ENCODE measurements at regions not wholly inside any gene's neighbourhood (a gene's known extent, or its start where the extent isn't known, plus 50 kb on each side); places are given as distances from the start of the nearest gene placed in this dataset.
A peak's percentile ranks its signal among the peaks of the same experiment; 100 is the strongest.
"Not testable (repeated sequence)": the region's sequence is repeated elsewhere in the genome, so short reads cannot be mapped to it uniquely, and the experiment has no call there.

DNA sequence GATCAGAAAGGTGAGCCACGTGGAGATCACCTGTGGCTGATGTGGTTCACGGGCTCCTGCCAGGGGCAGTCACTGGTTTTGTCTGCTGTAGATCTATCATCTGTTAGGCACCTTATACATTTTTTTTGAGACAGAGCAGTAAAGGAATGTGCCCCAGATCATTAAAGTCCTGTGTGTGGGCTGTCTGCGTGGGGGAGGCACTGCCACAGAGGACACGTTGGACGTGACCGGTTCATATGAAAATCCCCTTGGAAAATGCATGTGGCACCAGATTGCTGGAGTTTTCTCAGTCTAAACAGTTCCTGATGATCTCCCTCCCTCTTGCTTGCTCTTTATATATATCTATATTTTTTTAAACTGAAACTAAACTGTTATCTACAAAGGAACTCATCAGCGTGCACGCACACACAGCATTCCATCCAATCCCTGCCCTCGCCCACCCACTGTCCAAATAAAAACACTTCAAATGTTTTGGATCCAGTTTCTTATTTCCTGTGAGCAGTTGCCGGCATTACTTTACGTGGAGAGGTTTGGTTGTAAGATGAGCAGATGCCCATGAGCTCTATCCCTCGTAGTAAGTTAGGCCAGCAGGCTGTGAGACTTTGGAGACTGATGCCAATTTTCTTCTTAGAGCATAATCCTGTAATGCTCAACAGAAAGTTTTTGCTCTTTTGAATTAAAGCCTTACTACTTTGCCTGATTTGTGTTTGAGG lies 161.6 kb upstream of the EXOC2 start:
- TF ChIP-seq YY1 (IDR thresholded peaks at IDR 0.05; ENCODE audit: low read depth) (no peak), RFX5 (IDR thresholded peaks at IDR 0.05; ENCODE audit: low read length) (no peak), ELF1 (IDR thresholded peaks at IDR 0.05) (no peak), POLR2AphosphoS5 (IDR thresholded peaks at IDR 0.05; ENCODE audit: low read depth, low read length) (no peak), NFIC (IDR thresholded peaks at IDR 0.05; ENCODE audit: borderline replicate concordance) (no peak), JUND (IDR thresholded peaks at IDR 0.05) (no peak), GATA2 (CRISPR knock-in tag; IDR thresholded peaks at IDR 0.05) (no peak), SIN3A (IDR thresholded peaks at IDR 0.05; ENCODE audit: borderline replicate concordance, low read depth, low read length) (no peak), NRF1 (IDR thresholded peaks at IDR 0.05; ENCODE audit: low read depth, low read length) (no peak), TAF1 (IDR thresholded peaks at IDR 0.05; ENCODE audit: borderline replicate concordance, low read depth, low read length) (no peak), MXI1 (IDR thresholded peaks at IDR 0.05; ENCODE audit: low read depth, low read length) (no peak)
- TF ChIP-seq, protein P1, sequence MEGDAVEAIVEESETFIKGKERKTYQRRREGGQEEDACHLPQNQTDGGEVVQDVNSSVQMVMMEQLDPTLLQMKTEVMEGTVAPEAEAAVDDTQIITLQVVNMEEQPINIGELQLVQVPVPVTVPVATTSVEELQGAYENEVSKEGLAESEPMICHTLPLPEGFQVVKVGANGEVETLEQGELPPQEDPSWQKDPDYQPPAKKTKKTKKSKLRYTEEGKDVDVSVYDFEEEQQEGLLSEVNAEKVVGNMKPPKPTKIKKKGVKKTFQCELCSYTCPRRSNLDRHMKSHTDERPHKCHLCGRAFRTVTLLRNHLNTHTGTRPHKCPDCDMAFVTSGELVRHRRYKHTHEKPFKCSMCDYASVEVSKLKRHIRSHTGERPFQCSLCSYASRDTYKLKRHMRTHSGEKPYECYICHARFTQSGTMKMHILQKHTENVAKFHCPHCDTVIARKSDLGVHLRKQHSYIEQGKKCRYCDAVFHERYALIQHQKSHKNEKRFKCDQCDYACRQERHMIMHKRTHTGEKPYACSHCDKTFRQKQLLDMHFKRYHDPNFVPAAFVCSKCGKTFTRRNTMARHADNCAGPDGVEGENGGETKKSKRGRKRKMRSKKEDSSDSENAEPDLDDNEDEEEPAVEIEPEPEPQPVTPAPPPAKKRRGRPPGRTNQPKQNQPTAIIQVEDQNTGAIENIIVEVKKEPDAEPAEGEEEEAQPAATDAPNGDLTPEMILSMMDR (IDR thresholded peaks at IDR 0.05): no peak
- TF ChIP-seq, protein P2, sequence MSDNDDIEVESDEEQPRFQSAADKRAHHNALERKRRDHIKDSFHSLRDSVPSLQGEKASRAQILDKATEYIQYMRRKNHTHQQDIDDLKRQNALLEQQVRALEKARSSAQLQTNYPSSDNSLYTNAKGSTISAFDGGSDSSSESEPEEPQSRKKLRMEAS (IDR thresholded peaks at IDR 0.05; ENCODE audit: low read depth): no peak
- no peaks in the 10 kb centered on the region for H3K4me1 ChIP-seq (ENCODE audit: control insufficient read depth in 1 of 2, insufficient read depth in 2 of 2, low read depth in 1 of 2, low read length in 1 of 2)
- no peaks in the 10 kb centered on the region for H3F3A ChIP-seq (replicated peaks; ENCODE audit: insufficient read depth)
- peak overlapping the region; percentile 29; the same call in 1 of the 2 replicates for H3K4me2 ChIP-seq
- no peaks in the 10 kb centered on the region for H3K9me3 ChIP-seq
- H3K27me3 ChIP-seq (ENCODE audit: insufficient read depth): peaks cover 18% of the 10 kb centered on the region; the same call in 1 of the 2 replicates
- DNase-seq: no peak
- H3K36me3 ChIP-seq (replicated peaks in 1 of 2; ENCODE audit: control insufficient read depth in 1 of 2, insufficient read depth in 2 of 2, low read length in 1 of 2): no peaks in the 10 kb centered on the region
- CTCF ChIA-PET: no interaction called here
- H3K4me3 ChIP-seq (ENCODE audit: low read depth in 2 of 2, low read length in 1 of 2): no peak overlapping the region
- no peak overlapping the region for H3K27ac ChIP-seq (ENCODE audit: low read depth in 2 of 2, low read length in 1 of 2)
- no peak overlapping the region for H3K9ac ChIP-seq
- H4K20me1 ChIP-seq (ENCODE audit: insufficient read depth): no peaks in the 10 kb centered on the region
- POLR2A ChIA-PET: no interaction called here
- H3K9me2 ChIP-seq: no peaks in the 10 kb centered on the region
- H3K79me2 ChIP-seq (ENCODE audit: insufficient read depth): no peaks in the 10 kb centered on the region
- H2AFZ ChIP-seq (ENCODE audit: low read depth): no peak overlapping the region
- WGBS (ENCODE audit: low lambda C conversion rate): 6% methylated on average over 12 of the region's 12 CpGs

DNA sequence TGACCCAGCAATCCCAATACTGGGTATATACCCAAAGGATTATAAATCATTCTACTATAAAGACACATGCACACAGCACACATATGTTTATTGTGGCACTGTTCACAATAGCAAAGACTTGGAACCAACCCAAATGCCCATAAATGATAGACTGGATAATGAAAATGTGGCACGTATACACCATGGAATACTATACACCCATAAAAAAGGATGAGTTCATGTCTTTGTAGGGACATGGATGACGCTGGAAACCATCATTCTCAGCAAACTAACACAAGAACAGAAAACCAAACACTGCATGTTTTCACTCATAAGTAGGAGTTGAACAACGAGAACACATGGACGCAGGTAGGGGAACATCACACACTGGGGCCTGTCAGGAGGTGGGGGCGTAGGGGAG lies 159.3 kb upstream of the EXOC2 start:
- DNase-seq; H3K9me3 ChIP-seq; H4K20me1 ChIP-seq (ENCODE audit: insufficient read depth); H3K4me2 ChIP-seq; H3K27ac ChIP-seq (ENCODE audit: low read depth in 2 of 2, low read length in 1 of 2); H3F3A ChIP-seq (replicated peaks; ENCODE audit: insufficient read depth); CTCF ChIA-PET; H3K4me1 ChIP-seq (ENCODE audit: control insufficient read depth in 1 of 2, insufficient read depth in 2 of 2, low read depth in 1 of 2, low read length in 1 of 2); H3K4me3 ChIP-seq (ENCODE audit: low read depth in 2 of 2, low read length in 1 of 2); H3K79me2 ChIP-seq (ENCODE audit: insufficient read depth); H2AFZ ChIP-seq (ENCODE audit: low read depth); POLR2A ChIA-PET; H3K9me2 ChIP-seq; H3K9ac ChIP-seq; H3K27me3 ChIP-seq (ENCODE audit: insufficient read depth); H3K36me3 ChIP-seq (replicated peaks in 1 of 2; ENCODE audit: control insufficient read depth in 1 of 2, insufficient read depth in 2 of 2, low read length in 1 of 2): not testable (repeated sequence)
- WGBS (ENCODE audit: low lambda C conversion rate): 28% methylated on average over 5 of the region's 5 CpGs

Measured in SK-N-SH (cell line).